Ovary (tissue), 3 donors: ENCODE measurements at regions not wholly inside any gene's neighbourhood (a gene's known extent, or its start where the extent isn't known, plus 50 kb on each side); places are given as distances from the start of the nearest gene placed in this dataset.
"Not testable (repeated sequence)": the region's sequence is repeated elsewhere in the genome, so short reads cannot be mapped to it uniquely, and the experiment has no call there.

ENCODE experiments used
- EP300 ChIP-seq: sonication (generic); formaldehyde crosslinking; IDR thresholded peaks from one replicate; pipeline ENCODE4 v1.6.1; 2017; ENCODE audit warnings: antibody characterized with exemption
- POLR2A ChIP-seq: fragments of 450-650 bp; IDR thresholded peaks from one replicate; pipeline ENCODE4 v1.6.1; 2017; ENCODE audit warnings: antibody characterized with exemption, mild to moderate bottlenecking, moderate library complexity
- TF ChIP-seq, protein P1 (sequence below), 3 donors: fragments of 450-650 bp in 2 of 3; fragments of 200-600 bp in 1 of 3; IDR thresholded peaks; one replicate each; pipeline versions ENCODE4 v1.5.1 to v1.8.0; 2016 to 2022; ENCODE audit warnings: antibody characterized with exemption in 3 of 3, mild to moderate bottlenecking in 1 of 3
- donor health status: DM: no; HTN: no; CAD: no.

DNA sequence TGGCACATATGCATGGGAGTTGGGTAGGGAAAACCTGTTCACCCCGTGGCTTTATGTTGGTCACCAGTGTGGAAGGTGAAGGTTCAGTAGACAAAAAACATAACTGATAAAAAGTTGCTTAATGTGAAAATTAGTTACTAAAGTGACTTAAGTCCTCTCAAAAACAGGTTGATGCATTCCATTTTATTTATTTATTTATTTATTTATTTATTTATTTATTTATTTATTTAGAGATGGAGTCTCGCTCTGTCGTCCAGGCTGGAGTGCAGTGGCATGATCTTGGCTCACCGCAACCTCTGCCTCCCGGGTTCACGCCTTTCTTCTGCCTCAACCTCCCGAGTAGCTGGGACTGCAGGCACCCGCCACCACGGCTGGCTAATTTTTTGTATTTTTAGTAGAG, 541.0 kb downstream of the DCDC2C start:
- TF ChIP-seq, protein P1, sequence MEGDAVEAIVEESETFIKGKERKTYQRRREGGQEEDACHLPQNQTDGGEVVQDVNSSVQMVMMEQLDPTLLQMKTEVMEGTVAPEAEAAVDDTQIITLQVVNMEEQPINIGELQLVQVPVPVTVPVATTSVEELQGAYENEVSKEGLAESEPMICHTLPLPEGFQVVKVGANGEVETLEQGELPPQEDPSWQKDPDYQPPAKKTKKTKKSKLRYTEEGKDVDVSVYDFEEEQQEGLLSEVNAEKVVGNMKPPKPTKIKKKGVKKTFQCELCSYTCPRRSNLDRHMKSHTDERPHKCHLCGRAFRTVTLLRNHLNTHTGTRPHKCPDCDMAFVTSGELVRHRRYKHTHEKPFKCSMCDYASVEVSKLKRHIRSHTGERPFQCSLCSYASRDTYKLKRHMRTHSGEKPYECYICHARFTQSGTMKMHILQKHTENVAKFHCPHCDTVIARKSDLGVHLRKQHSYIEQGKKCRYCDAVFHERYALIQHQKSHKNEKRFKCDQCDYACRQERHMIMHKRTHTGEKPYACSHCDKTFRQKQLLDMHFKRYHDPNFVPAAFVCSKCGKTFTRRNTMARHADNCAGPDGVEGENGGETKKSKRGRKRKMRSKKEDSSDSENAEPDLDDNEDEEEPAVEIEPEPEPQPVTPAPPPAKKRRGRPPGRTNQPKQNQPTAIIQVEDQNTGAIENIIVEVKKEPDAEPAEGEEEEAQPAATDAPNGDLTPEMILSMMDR (IDR thresholded peaks at IDR 0.05) = not testable (repeated sequence)
- not testable (repeated sequence) for TF ChIP-seq POLR2A, EP300
